ENCODE measurements at regions not wholly inside any gene's neighbourhood (a gene's known extent, or its start where the extent isn't known, plus 50 kb on each side); places are given as distances from the start of the nearest gene placed in this dataset.

- ATAC-seq (no peak), DNase-seq (ENCODE audit: low spot score) (no peak)
- intact Hi-C loops (cut with DNase I), result no loop called here
Measured at GRCh38 chr13:89803839-89804238, 1543.6 kb upstream of the MIR17HG start.

DNA sequence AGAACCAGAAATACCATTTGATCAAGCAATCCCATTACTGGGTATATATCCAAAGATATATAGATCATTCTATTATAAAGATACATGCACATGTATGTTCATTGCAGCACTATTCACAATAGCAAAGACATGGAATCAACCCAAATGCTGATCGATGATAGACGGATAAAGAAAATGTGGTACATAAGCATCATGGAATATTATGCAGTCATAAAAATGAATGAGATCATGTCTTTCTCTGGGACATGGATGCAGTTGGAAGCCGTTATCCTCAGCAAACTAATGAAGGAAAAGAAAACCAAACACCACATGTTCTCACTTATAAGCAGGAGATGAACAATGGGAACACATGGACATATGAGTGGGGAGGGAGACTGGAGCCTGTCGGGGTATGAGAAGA is 1540.9 kb upstream of the MIR17HG start:
- no peak for ATAC-seq
- no peak for DNase-seq (ENCODE audit: low spot score)
- intact Hi-C loops (cut with DNase I), result no loop called here

DNA sequence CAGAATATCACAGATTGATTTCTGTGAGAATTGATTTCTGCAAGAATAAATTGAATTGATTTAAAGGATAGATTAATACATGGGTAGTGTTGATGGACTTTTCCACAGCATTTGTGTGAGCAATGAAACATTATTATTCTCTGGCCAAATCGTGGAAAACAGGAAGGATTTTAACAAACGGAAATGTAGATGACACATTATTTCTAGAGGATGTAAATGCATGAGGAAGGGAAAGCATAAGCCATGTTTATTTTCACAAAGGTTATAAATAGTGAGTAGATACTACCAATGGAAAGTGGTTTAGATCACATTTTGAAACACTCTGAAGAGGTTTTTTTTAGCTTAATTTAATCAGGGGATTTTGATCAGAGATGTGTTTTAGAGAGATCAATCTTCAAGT is 1534.6 kb upstream of the MIR17HG start:
- no peak for ATAC-seq
- intact Hi-C loops (cut with DNase I), result no loop called here

GRCh38 chr13:89816404-89816803 is 1531.1 kb upstream of the MIR17HG start:
- DNase-seq (ENCODE audit: low spot score), result no peak
- intact Hi-C loops (cut with DNase I), result no loop called here
- no peak for ATAC-seq

More for the DNA sequence above, 1534.6 kb upstream of the MIR17HG start:
- no peak for DNase-seq (ENCODE audit: low spot score)

- intact Hi-C loops (cut with DNase I), result no loop called here
- ATAC-seq (no peak), DNase-seq (ENCODE audit: low spot score) (no peak)
Measured at GRCh38 chr13:89822467-89822866, 1525.0 kb upstream of the MIR17HG start.

DNA sequence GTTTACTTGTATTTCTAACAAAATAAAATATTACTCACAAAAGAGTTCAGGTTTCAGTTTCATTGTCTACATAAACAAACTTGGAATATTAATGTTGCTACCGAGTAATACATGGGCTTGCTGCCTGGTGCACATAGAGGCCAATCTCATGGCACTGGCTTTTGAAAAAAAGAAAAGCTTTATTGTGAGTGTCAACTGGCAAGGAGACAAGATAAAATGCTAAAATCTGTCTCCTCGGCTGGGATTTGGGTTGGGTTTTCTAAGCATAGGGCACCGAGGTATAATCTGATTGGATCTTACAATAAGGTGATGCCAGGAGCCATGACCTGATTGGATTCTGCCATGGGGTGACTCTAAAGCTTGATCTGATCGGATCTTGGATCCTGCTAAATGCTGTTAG is 1519.9 kb upstream of the MIR17HG start:
- ATAC-seq (no peak), DNase-seq (ENCODE audit: low spot score) (no peak)
- intact Hi-C loops (cut with DNase I), result no loop called here

DNA sequence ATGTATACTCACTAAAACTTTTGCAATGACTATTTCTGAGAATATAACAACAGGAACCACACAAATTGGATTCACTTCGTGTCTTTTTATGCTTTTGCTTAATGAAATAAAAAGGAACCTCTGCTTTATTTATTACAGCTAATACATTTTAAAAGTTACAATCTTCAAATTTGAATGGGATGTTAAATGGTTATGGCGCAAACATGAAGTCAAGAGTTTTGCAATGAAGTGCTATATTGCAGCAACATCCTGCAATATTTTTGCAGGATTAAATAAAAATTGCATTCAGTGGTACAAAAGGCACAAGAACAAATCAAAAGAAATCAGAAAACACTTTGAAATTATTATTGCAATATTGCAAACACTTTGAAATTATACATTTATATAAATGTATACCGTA is 1519.0 kb upstream of the MIR17HG start:
- intact Hi-C loops (cut with DNase I), result no loop called here
- ATAC-seq (no peak), DNase-seq (ENCODE audit: low spot score) (no peak)

DNA sequence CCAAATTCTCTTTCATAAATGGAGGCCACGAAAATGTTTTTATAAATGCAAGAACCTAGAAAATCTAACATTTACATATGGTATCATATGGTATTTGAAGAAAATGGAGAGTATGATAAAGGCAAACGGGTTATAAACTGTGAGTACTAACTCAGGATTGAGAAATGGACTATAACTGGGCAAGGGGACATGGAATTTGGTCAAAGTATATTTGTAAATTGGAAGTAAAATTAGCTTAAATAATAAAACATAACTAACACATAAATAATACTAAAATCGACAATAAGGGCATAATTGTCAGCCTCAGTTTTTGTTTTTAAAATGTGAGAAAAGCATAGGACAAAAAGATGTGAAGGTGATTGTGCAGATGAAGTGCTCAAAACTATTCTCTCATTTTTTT is 1516.3 kb upstream of the MIR17HG start:
- DNase-seq (ENCODE audit: low spot score) (no peak), ATAC-seq (no peak)
- intact Hi-C loops (cut with DNase I), result no loop called here

- ATAC-seq (no peak), DNase-seq (ENCODE audit: low spot score) (no peak)
Measured at GRCh38 chr13:89832827-89833226, 1514.7 kb upstream of the MIR17HG start.

DNA sequence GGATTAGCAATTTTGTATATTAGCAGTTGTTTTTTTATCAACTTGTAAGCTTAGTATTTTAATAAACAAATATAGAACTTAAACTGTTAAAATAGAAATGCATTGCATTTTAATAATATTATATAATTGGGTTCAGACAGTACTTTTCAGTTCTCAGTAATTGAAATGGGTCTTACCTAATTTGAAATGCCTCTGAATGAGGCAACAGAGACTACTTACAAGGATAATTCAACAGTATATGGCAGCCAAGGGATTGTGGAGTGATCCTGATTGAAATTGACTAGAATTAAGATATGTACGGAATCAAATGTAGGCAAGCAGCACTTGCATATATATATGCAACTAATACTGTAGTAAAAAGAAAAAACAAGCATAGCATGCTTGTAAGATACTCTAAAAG is 1503.9 kb upstream of the MIR17HG start:
- no peak for DNase-seq (ENCODE audit: low spot score)
- intact Hi-C loops (cut with DNase I), result no loop called here
- no peak for ATAC-seq

More at GRCh38 chr13:89832827-89833226, 1514.7 kb upstream of the MIR17HG start:
- intact Hi-C loops (cut with DNase I), result no loop called here

DNA sequence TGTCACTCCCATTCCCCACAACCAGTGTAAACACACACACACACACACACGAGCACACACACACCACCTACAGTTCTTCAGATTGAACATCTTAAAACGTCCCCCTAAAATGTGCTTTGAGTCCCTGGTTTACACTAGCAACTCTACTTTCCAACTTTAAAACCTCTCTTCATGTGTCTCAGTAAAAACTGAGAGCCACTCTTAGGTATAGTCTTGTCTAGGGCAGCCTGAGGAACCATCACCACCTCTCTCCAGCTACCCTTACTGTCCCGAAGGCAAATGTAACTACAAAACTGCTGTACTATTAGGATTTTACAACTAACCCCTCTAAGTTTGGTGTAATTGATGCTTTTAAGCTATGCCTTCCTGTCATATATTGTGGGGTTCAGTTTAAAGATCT is 1501.6 kb upstream of the MIR17HG start:
- intact Hi-C loops (cut with DNase I), result no loop called here
- ATAC-seq, result no peak
- DNase-seq (ENCODE audit: low spot score), result no peak

GRCh38 chr13:89846926-89847585 is 1500.4 kb upstream of the MIR17HG start:
- intact Hi-C loops (cut with DNase I), result no loop called here
- DNase-seq (ENCODE audit: low spot score) (no peak), ATAC-seq (no peak)

DNA sequence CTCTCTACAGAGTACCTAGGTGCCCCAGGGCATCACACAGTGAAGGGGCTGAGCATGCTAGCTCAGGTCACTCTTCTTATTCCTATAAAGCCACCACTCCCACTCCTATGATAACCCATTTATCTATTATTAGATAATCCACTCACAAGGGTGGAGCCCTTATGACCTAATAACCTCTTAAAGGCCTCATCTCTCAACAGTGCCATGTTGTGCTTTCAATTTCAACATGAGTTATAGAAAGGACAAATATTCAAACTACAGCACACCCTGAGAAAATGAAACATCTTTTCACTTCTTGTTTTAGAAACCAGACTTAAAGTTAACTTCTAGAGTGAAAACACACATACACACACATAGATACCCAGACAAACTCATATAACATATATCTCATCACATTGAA is 1494.9 kb upstream of the MIR17HG start:
- ATAC-seq (no peak), DNase-seq (ENCODE audit: low spot score) (no peak)
- intact Hi-C loops (cut with DNase I), result no loop called here

DNA sequence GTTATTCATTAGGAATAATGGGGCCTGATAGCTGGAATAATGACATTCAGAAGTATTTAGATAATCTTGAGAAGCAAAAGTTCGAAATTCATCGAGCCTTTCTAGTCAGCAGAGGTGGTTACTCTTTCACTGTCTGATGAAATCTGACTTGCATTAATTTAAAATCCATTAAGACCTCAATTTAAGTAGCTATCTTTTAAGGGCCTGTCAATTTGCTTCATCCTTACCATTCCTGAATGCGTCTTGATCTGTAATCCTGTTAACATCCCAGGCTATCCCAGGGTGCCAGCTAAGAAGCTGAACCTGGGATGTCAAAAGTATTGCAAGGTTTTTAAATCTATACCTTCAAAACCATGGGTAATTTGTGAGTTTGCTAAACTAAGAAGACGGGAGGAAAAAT is 1491.0 kb upstream of the MIR17HG start:
- no peak for ATAC-seq
- intact Hi-C loops (cut with DNase I), result no loop called here
- DNase-seq (ENCODE audit: low spot score), result no peak

- intact Hi-C loops (cut with DNase I), result no loop called here
Measured at GRCh38 chr13:89857502-89857901, 1490.0 kb upstream of the MIR17HG start.

GRCh38 chr13:89862011-89862690 is 1485.3 kb upstream of the MIR17HG start:
- DNase-seq (ENCODE audit: low spot score) (no peak), ATAC-seq (no peak)
- intact Hi-C loops (cut with DNase I), result no loop called here

More at GRCh38 chr13:89857502-89857901, 1490.0 kb upstream of the MIR17HG start:
- ATAC-seq (no peak), DNase-seq (ENCODE audit: low spot score) (no peak)

- no peak for DNase-seq (ENCODE audit: low spot score)
- intact Hi-C loops (cut with DNase I), result no loop called here
- no peak for ATAC-seq
Measured at GRCh38 chr13:89862691-89863036, 1484.8 kb upstream of the MIR17HG start.

DNA sequence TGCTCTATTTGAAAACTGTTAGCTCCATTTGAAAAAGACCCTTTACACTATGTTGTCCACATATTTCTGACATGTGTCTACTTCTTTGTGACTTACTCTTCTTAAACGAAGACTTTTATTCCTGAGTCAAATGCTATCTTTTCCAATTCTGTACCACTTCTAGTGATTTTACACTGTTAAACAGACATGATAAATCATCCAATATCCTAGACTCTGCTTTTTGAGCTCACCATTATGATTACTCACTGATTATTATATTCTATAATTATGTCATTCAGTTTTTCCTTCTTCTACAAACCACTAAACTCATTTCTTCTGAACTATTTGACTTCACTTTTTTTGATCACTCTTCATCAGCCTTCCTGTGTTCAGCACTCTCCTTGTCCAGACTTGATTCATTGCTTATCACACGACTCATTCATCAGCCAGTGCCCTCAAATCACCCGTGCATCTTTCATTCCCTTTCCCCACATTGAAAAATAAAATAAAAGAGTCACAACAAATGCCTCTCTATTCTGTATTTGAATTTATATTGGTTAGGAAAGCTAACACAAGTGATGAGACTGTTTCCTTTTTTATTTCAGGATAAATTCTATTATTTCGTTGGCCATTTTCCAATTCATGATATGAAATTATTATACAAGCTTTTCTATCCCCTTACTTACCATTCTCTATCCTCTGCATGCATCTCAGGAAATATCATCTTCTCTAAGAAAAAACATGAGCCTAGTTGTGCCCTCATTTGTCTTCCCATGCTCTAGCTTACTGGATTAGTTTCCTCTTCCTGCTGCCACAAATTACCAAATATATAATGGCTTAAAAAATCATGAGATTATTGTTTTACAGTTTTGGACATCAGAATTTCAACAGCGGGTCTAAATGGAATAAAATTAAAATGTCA is 1482.1 kb upstream of the MIR17HG start:
- ATAC-seq (no peak), DNase-seq (ENCODE audit: low spot score) (no peak)
- intact Hi-C loops (cut with DNase I), result no loop called here

GRCh38 chr13:89869312-89869711 is 1478.2 kb upstream of the MIR17HG start:
- no peak for DNase-seq (ENCODE audit: low spot score)
- intact Hi-C loops (cut with DNase I), result no loop called here
- no peak for ATAC-seq

- ATAC-seq (no peak), DNase-seq (ENCODE audit: low spot score) (no peak)
- intact Hi-C loops (cut with DNase I), result no loop called here
Measured at GRCh38 chr13:89878904-89879303, 1468.6 kb upstream of the MIR17HG start.

Measured in sciatic nerve (tissue), 2 donors.